Thoracic aorta (tissue), 2 donors: ENCODE measurements at regions not wholly inside any gene's neighbourhood (a gene's known extent, or its start where the extent isn't known, plus 50 kb on each side); places are given as distances from the start of the nearest gene placed in this dataset.

Experiments
- ATAC-seq: fragments of 150-250 bp; one replicate; pipeline ENCODE4 v1.8.0; 2017; ENCODE audit warnings: low read depth; ENCODE audit not compliant: insufficient number of reproducible peaks, low FRiP score
- DNase-seq: peaks from one replicate; pipeline ENCODE4 v3.0.0-alpha.2; 2020; ENCODE audit warnings: low spot score
- H3K27ac ChIP-seq, 2 donors: fragments of 200-600 bp; sonication (generic); 1 replicate in 1 of 2; 2 replicates in 1 of 2; pipeline ENCODE4 v1.5.1; 2016; ENCODE audit warnings: mild to moderate bottlenecking in 2 of 2, moderate library complexity in 2 of 2
- H3K27me3 ChIP-seq: fragments of 200-600 bp; sonication (generic); replicated peaks from 2 replicates; pipeline ENCODE4 v1.6.0; 2016; ENCODE audit warnings: mild to moderate bottlenecking; ENCODE audit not compliant: insufficient read depth
- H3K36me3 ChIP-seq: fragments of 200-600 bp; sonication (generic); one replicate; pipeline ENCODE4 v1.5.1; 2016
- H3K4me1 ChIP-seq, 2 donors: fragments of 200-600 bp; sonication (generic); 1 replicate in 1 of 2; 2 replicates in 1 of 2; pipeline versions ENCODE4 v1.5.1 to v1.6.0; 2016; ENCODE audit warnings: low read depth in 2 of 2, mild to moderate bottlenecking in 1 of 2; ENCODE audit not compliant: control insufficient read depth in 1 of 2
- H3K4me3 ChIP-seq: fragments of 200-600 bp; sonication (generic); 2 replicates; pipeline ENCODE4 v1.5.1; 2016; ENCODE audit warnings: mild to moderate bottlenecking
- H3K9me3 ChIP-seq: fragments of 200-600 bp; sonication (generic); 2 replicates; pipeline ENCODE4 v1.5.1; 2016
- CTCF ChIP-seq: fragments of 200-600 bp; sonication (generic); IDR thresholded peaks from one replicate; pipeline ENCODE4 v1.5.1; 2019; ENCODE audit warnings: antibody characterized with exemption

DNA sequence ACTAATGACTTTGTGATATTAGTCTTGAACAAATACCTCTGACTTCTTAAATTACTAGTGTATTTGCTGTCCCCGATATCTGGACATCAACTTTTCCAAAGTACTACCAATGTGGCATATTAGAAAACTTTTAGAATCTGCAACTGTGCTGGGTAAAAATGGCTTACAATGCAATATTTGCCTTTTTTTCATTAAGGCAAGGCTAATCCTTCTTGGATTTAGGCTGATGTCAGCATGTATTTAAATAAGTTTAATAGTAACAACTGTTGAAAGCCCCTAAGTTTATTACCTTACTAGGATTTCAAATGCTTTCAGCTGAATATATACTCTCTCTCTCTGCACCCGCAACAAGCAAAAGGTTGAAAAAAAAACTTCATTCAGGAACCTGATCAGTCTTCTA is 1232.3 kb downstream of the REEP3 start:
- TF ChIP-seq CTCF: no peak
- Histone ChIP-seq H3K27ac (no peak overlapping the region), H3K4me3 (no peak overlapping the region), H3K4me1 (peaks cover 0 to 5% of the 10 kb centered on the region in 2 donors), H3K36me3 (no peaks in the 10 kb centered on the region), H3K27me3 (no peaks in the 10 kb centered on the region), H3K9me3 (no peaks in the 10 kb centered on the region)
- no peak for DNase-seq
- no peak for ATAC-seq

- ATAC-seq (no peak), DNase-seq (no peak)
- Histone ChIP-seq H3K27me3 (no peaks in the 10 kb centered on the region), H3K27ac (no peak overlapping the region), H3K4me1 (no peaks in the 10 kb centered on the region), H3K9me3 (no peaks in the 10 kb centered on the region), H3K36me3 (no peaks in the 10 kb centered on the region), H3K4me3 (no peak overlapping the region)
- TF ChIP-seq CTCF: no peak
Observed at GRCh38 chr10:64760371-64760770, 1239.2 kb downstream of the REEP3 start.

DNA sequence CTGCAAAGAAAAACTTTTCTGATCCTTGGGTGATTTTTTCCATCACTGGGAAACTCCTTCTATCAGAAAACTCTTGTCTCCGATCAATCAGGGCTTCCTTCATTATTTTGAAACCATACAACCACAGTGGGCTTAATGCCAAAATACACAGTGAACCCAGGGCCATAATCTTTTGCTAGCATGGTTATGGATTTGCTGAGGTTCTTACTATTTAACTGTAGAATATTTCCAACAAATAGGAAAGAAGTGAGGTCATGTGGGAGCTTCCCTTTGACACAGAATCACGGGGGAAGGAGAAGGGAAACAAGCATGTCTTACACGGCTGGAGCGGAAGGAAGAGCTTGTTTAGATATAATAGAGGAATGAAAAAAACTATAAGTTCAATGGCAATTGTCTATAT is 1241.7 kb downstream of the REEP3 start:
- ATAC-seq (no peak), DNase-seq (no peak)
- H3K4me3 ChIP-seq: no peak overlapping the region
- TF ChIP-seq CTCF: no peak
- no peak overlapping the region for H3K27ac ChIP-seq
- no peaks in the 10 kb centered on the region for H3K36me3 ChIP-seq
- H3K27me3 ChIP-seq: no peaks in the 10 kb centered on the region
- no peaks in the 10 kb centered on the region for H3K9me3 ChIP-seq
- no peaks in the 10 kb centered on the region for H3K4me1 ChIP-seq

DNA sequence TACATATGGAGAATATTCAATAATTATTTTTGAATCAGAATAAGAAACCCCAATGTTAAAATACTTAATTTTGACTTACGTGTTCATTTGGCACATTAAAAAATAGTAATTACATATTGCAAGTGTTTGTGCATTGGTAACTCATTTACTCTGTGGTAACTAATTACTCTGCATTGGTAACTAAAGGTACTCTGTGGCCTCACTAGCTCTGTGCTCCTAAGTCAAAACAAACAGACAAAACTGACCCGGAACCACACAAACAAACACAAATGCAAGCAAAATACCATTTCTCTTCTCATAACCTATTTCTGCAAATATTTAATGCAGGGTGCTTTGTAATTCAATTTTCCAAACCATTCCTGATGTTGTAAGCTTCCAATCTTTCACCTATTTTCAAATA is 1244.3 kb downstream of the REEP3 start:
- H3K27ac ChIP-seq: no peak overlapping the region
- no peak overlapping the region for H3K4me3 ChIP-seq
- no peaks in the 10 kb centered on the region for H3K9me3 ChIP-seq
- H3K36me3 ChIP-seq: no peaks in the 10 kb centered on the region
- TF ChIP-seq CTCF: no peak
- H3K27me3 ChIP-seq: no peaks in the 10 kb centered on the region
- H3K4me1 ChIP-seq: no peaks in the 10 kb centered on the region
- no peak for DNase-seq
- ATAC-seq: no peak

DNA sequence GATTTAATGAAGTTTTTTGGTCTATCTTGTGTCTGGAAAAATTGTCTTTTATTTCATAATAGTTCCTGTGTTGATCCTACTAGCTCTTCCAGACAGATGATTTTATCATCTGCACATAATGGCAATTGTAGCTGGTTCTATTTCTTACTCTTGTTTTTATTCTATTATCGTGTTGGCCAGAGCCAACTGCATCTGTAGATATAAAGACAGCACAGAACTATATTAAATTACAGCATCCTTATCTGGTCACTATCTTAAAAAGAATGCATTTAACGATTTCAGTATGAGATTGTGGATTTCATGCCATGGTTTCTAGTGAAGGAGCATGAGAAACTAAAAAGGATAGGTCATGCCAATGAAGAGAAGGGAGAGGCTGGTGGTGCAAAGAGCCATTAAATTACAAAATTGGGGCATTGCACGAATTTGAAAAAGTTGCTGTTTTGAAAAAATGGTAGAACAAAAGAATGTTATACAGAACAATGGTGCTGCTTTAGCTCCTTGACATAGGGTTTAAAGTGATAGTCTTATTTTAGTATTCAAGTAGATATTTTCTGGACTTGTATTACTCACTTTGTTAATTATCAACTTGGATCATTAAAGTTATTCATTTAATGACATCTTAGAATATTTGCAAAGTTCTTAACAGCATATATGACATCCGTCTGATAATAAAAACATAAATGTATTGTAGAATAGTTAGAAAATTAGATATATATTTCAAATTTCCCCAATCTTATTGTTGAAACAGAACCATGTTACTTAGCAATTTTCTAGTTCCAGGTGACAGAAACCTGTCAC is 1250.3 kb downstream of the REEP3 start:
- no peak overlapping the region for H3K27ac ChIP-seq
- ATAC-seq (no peak), DNase-seq (no peak)
- H3K4me3 ChIP-seq: no peak overlapping the region
- H3K36me3 ChIP-seq: no peaks in the 10 kb centered on the region
- no peaks in the 10 kb centered on the region for H3K27me3 ChIP-seq
- no peak for TF ChIP-seq CTCF
- no peaks in the 10 kb centered on the region for H3K9me3 ChIP-seq
- H3K4me1 ChIP-seq: no peaks in the 10 kb centered on the region
